ENCODE measurements at regions not wholly inside any gene's neighbourhood (a gene's known extent, or its start where the extent isn't known, plus 50 kb on each side); places are given as distances from the start of the nearest gene placed in this dataset.

DNA sequence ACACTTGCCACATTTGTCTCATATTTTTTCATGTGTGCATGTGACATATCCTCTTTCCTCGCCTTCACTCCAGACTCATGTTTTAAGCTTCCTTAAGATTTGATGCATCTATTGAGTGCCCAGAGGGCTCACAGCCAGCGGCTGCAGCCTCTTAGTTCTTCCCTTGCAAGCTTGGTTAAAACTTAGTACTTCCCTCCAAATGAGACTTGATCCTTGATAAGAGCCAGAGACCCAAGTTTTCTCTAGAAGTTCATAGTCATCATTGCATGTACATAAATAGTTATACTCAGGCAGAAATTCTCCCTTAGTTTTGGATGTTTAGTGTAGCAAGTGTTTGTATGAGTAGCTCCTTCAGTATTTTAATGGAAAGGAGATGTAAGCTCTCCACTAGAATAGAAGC is 337.6 kb upstream of the B3GALT2 start:
- intact Hi-C loops (cut with micrococcal nuclease) (no loop called here), dilution Hi-C loops (cut with MboI; ENCODE audit: extremely low pct_ligation_motif_present, low sequenced_read_pairs) (no loop called here)
- ChIA-PET CTCF (interaction anchor here (1.2 kb wide), 1 partner anchor 9 kb away, joined by 3 read pairs; no protein-coding TSS in a partner anchor), POLR2A (no interaction called here)
- no peak overlapping the region for H3K9ac ChIP-seq (replicated peaks; ENCODE audit: extremely low read depth, insufficient read depth, low read length)
- DNase-seq (ENCODE audit: low read depth, low spot score) (no peak), FAIRE-seq (no peak)
- H3K4me3 ChIP-seq (replicated peaks in 1 of 3; ENCODE audit: insufficient read depth in 1 of 3, low read depth in 1 of 3, low read length in 3 of 3), result no peak overlapping the region
- H3K27ac ChIP-seq (ENCODE audit: insufficient read depth, low read depth, low read length), result no peak overlapping the region
- H4K20me1 ChIP-seq (replicated peaks; ENCODE audit: control insufficient read depth, extremely low read depth, insufficient read depth, low read length), result no peaks in the 10 kb centered on the region
- no peaks in the 10 kb centered on the region for H3K9me3 ChIP-seq (replicated peaks; ENCODE audit: control insufficient read depth, insufficient read depth, low read length)
- H3K4me2 ChIP-seq (ENCODE audit: insufficient read depth, low read length), result no peak overlapping the region
- BruUV-seq (replicated peaks), result no TSS peak
- no peaks in the 10 kb centered on the region for H3K36me3 ChIP-seq (ENCODE audit: control insufficient read depth in 2 of 2, extremely low read depth in 1 of 2, insufficient read depth in 2 of 2, low read length in 2 of 2)
- H3K79me2 ChIP-seq (ENCODE audit: control insufficient read depth, insufficient read depth, low read length), result no peaks in the 10 kb centered on the region
- H2AFZ ChIP-seq (ENCODE audit: low read depth, low read length), result no peak overlapping the region
- no peaks in the 10 kb centered on the region for H3K27me3 ChIP-seq (ENCODE audit: control insufficient read depth in 2 of 2, insufficient read depth in 2 of 2, low read length in 2 of 2)
- no peaks in the 10 kb centered on the region for H3K9me1 ChIP-seq (replicated peaks; ENCODE audit: control insufficient read depth, extremely low read depth, insufficient read depth, low read length)
- no peak for TF ChIP-seq POLR2AphosphoS5 (IDR thresholded peaks at IDR 0.05; ENCODE audit: insufficient read depth, low read depth, low read length)
- TF ChIP-seq GATA2 (IDR thresholded peaks at IDR 0.05; ENCODE audit: insufficient read depth, insufficient read length, low read depth, low read length), result no peak
- no peak for TF ChIP-seq JUN (IDR thresholded peaks at IDR 0.05; ENCODE audit: borderline replicate concordance, insufficient read depth, insufficient read length, low read depth)
- TF ChIP-seq FOS (IDR thresholded peaks at IDR 0.05; ENCODE audit: borderline replicate concordance, insufficient read depth, low read length), result no peak
- TF ChIP-seq, protein P1, sequence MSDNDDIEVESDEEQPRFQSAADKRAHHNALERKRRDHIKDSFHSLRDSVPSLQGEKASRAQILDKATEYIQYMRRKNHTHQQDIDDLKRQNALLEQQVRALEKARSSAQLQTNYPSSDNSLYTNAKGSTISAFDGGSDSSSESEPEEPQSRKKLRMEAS (IDR thresholded peaks at IDR 0.05; ENCODE audit: insufficient read depth, insufficient read length), result no peak
- TF ChIP-seq EZH2 (IDR thresholded peaks at IDR 0.05; ENCODE audit: borderline replicate concordance, low read depth, low read length, severe bottlenecking), result no peak
- no peak for TF ChIP-seq POLR2A (IDR thresholded peaks at IDR 0.05; ENCODE audit: low read depth, low read length)
- TF ChIP-seq, protein P2, sequence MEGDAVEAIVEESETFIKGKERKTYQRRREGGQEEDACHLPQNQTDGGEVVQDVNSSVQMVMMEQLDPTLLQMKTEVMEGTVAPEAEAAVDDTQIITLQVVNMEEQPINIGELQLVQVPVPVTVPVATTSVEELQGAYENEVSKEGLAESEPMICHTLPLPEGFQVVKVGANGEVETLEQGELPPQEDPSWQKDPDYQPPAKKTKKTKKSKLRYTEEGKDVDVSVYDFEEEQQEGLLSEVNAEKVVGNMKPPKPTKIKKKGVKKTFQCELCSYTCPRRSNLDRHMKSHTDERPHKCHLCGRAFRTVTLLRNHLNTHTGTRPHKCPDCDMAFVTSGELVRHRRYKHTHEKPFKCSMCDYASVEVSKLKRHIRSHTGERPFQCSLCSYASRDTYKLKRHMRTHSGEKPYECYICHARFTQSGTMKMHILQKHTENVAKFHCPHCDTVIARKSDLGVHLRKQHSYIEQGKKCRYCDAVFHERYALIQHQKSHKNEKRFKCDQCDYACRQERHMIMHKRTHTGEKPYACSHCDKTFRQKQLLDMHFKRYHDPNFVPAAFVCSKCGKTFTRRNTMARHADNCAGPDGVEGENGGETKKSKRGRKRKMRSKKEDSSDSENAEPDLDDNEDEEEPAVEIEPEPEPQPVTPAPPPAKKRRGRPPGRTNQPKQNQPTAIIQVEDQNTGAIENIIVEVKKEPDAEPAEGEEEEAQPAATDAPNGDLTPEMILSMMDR (IDR thresholded peaks at IDR 0.05; ENCODE audit: extremely low read depth in 1 of 2, insufficient read depth in 1 of 2, low read depth in 1 of 2, low read length in 2 of 2), result no peak
- no peak for TF ChIP-seq MYC (IDR thresholded peaks at IDR 0.05; ENCODE audit: low read depth, low read length)
- no peaks in the 10 kb centered on the region for H3K4me1 ChIP-seq (ENCODE audit: control insufficient read depth, extremely low read depth, insufficient read depth, low read length)
